GM12875 (cell line): ENCODE measurements at regions not wholly inside any gene's neighbourhood (a gene's known extent, or its start where the extent isn't known, plus 50 kb on each side); places are given as distances from the start of the nearest gene placed in this dataset.
"Not testable (repeated sequence)": the region's sequence is repeated elsewhere in the genome, so short reads cannot be mapped to it uniquely, and the experiment has no call there.

Experiments used
- H3K4me3 ChIP-seq: one replicate; pipeline ENCODE4 v1.5.1; 2011; ENCODE audit warnings: low read depth, low read length, control low read depth
- TF ChIP-seq, protein P1 (sequence below): IDR thresholded peaks from 2 replicates; pipeline ENCODE4 v1.5.1; 2011; ENCODE audit warnings: low read depth, mild to moderate bottlenecking, control low read depth, inconsistent platforms, low read length, moderate library complexity, borderline replicate concordance; ENCODE audit not compliant: insufficient read depth

DNA sequence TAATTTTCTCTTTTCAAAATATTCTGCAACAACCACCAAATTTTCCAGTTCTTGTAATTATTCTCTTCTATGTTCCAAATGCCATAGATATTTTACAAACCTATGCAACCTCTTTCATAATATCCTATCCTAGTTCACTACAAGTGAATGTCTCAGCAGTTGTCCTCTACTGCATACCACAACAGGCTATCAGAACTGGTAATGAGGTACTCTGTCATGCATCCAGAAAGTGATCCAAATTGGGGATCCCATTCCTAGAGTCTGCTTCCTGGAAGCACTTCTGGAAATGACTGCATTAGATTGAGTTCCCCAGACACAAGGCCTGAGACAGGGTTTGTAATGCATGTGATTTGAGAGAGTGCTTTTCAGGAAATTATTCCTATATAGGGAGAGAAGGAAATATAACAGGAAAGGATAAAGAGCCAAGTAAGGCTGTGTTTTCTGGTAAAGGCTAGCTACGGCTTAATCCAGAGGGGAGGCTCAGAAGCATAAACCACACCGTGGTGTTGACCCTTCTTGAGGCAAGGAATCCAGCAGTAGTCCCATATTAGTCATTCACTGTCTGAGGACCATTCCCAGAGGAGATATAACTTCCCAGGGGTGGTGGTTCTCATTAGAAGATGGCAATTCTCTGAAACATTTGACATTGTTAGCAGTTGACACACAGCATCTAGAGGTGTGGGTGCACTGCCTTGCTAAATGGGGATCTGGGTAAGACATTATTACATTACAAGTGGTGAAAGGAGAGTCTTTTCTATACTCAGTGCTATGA is 80.3 kb upstream of the FST start:
- no peak overlapping the region for H3K4me3 ChIP-seq
- TF ChIP-seq, protein P1, sequence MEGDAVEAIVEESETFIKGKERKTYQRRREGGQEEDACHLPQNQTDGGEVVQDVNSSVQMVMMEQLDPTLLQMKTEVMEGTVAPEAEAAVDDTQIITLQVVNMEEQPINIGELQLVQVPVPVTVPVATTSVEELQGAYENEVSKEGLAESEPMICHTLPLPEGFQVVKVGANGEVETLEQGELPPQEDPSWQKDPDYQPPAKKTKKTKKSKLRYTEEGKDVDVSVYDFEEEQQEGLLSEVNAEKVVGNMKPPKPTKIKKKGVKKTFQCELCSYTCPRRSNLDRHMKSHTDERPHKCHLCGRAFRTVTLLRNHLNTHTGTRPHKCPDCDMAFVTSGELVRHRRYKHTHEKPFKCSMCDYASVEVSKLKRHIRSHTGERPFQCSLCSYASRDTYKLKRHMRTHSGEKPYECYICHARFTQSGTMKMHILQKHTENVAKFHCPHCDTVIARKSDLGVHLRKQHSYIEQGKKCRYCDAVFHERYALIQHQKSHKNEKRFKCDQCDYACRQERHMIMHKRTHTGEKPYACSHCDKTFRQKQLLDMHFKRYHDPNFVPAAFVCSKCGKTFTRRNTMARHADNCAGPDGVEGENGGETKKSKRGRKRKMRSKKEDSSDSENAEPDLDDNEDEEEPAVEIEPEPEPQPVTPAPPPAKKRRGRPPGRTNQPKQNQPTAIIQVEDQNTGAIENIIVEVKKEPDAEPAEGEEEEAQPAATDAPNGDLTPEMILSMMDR: no peak

DNA sequence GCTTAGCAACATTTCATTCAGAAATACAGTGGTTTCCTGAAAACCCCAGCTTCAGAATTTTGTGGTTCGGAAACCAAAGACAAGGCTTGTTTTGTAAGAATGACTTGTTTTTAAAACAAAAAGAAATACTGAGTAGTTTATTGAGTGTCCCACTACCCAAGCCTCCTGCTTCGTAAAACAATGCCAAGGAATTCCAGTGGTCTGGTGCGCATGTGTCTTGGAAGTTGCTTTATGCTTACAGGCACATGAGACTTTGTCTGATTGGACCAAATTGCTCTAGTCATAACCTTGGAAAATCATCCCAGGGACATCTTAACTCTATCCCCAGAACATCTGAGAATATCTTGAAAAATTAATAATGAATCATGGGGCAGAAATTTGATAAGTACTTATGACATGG is 77.1 kb upstream of the FST start:
- TF ChIP-seq, protein P1: no peak
- H3K4me3 ChIP-seq: no peak overlapping the region

DNA sequence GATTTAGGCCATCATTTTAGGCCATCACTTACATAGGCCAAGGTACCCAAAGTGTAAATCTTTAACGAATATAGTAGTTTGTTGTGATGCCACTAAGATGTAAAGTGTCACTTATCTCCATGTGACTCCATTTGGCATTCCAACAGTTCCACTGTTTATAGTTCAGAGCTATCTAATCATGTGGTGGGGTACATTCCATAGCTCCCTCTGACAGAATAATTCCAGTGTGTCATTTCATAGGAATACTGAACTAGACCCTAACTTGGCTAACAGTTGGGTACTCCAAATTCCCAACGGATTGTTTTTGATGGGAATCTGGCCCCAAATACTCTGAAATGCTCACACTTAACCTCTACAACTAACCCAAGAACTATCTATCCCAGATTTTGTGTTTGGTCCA is 76.7 kb upstream of the FST start:
- H3K4me3 ChIP-seq: no peak overlapping the region
- TF ChIP-seq, protein P1: no peak

GRCh38 chr5:53405396-53405795 is 75.0 kb upstream of the FST start:
- TF ChIP-seq, protein P1: no peak

GRCh38 chr5:53406630-53407316 is 73.7 kb upstream of the FST start:
- TF ChIP-seq, protein P1: no peak
- no peak overlapping the region for H3K4me3 ChIP-seq

More at GRCh38 chr5:53405396-53405795, 75.0 kb upstream of the FST start:
- H3K4me3 ChIP-seq: no peak overlapping the region

GRCh38 chr5:53407373-53407772 is 73.1 kb upstream of the FST start:
- no peak overlapping the region for H3K4me3 ChIP-seq
- TF ChIP-seq, protein P1: no peak

- TF ChIP-seq, protein P1: no peak
- no peak overlapping the region for H3K4me3 ChIP-seq
Measured at GRCh38 chr5:53411388-53411787, 69.0 kb upstream of the FST start.

GRCh38 chr5:53412499-53412898 is 67.9 kb upstream of the FST start:
- not testable (repeated sequence) for H3K4me3 ChIP-seq
